SJSA1 (cell line): ENCODE measurements at regions not wholly inside any gene's neighbourhood (a gene's known extent, or its start where the extent isn't known, plus 50 kb on each side); places are given as distances from the start of the nearest gene placed in this dataset.

Experiments used
- DNase-seq, 2 experiments: peaks; one replicate each; pipeline ENCODE4 v3.0.0-alpha.2; 2015 to 2020; ENCODE audit warnings: low spot score in 2 of 2, low read depth in 1 of 2
- H3K27ac ChIP-seq: fragments of 250-450 bp; sonication (Bioruptor Pico); 2 replicates; pipeline ENCODE4 v1.5.1; 2020; ENCODE audit warnings: mild to moderate bottlenecking, moderate library complexity
- H3K27me3 ChIP-seq: fragments of 250-450 bp; sonication (Bioruptor Pico); replicated peaks from 2 replicates; pipeline ENCODE4 v1.5.1; 2020; ENCODE audit warnings: mild to moderate bottlenecking, moderate library complexity
- H3K36me3 ChIP-seq: fragments of 250-450 bp; sonication (Bioruptor Pico); 2 replicates; pipeline ENCODE4 v1.5.1; 2020; ENCODE audit warnings: mild to moderate bottlenecking
- H3K4me1 ChIP-seq: fragments of 250-450 bp; sonication (Bioruptor Pico); replicated peaks from 2 replicates; pipeline ENCODE4 v1.6.1; 2021; ENCODE audit warnings: mild to moderate bottlenecking
- H3K4me3 ChIP-seq: fragments of 250-450 bp; sonication (Bioruptor Pico); 2 replicates; pipeline ENCODE4 v1.5.1; 2020; ENCODE audit warnings: mild to moderate bottlenecking
- H3K9me3 ChIP-seq: fragments of 250-450 bp; sonication (Bioruptor Pico); replicated peaks from 2 replicates; pipeline ENCODE4 v1.5.1; 2020; ENCODE audit warnings: mild to moderate bottlenecking

GRCh38 chrX:97806946-97807345 lies 923.2 kb downstream of the RPA4 start:
- Histone ChIP-seq H3K9me3 (no peaks in the 10 kb centered on the region), H3K4me1 (no peaks in the 10 kb centered on the region), H3K27ac (no peak overlapping the region), H3K4me3 (no peak overlapping the region), H3K27me3 (no peaks in the 10 kb centered on the region), H3K36me3 (no peaks in the 10 kb centered on the region)
- no peak for DNase-seq

- H3K27ac ChIP-seq = no peak overlapping the region
- no peak for DNase-seq
- no peaks in the 10 kb centered on the region for H3K27me3 ChIP-seq
- H3K36me3 ChIP-seq = no peaks in the 10 kb centered on the region
- no peak overlapping the region for H3K4me3 ChIP-seq
- H3K4me1 ChIP-seq = no peaks in the 10 kb centered on the region
- no peaks in the 10 kb centered on the region for H3K9me3 ChIP-seq
These were observed 936.5 kb downstream of the RPA4 start for GRCh38 chrX:97820170-97820569.

- Histone ChIP-seq H3K27me3 (no peaks in the 10 kb centered on the region), H3K4me1 (no peaks in the 10 kb centered on the region)
These were observed 944.8 kb downstream of the RPA4 start for GRCh38 chrX:97828471-97828870.

GRCh38 chrX:97835969-97836368 lies 952.3 kb downstream of the RPA4 start:
- H3K36me3 ChIP-seq = no peaks in the 10 kb centered on the region
- no peak overlapping the region for H3K27ac ChIP-seq
- no peak overlapping the region for H3K4me3 ChIP-seq
- no peak for DNase-seq
- H3K9me3 ChIP-seq = no peaks in the 10 kb centered on the region
- H3K4me1 ChIP-seq = no peaks in the 10 kb centered on the region
- H3K27me3 ChIP-seq = no peaks in the 10 kb centered on the region

More at GRCh38 chrX:97828471-97828870, 944.8 kb downstream of the RPA4 start:
- Histone ChIP-seq H3K9me3 (no peaks in the 10 kb centered on the region), H3K36me3 (no peaks in the 10 kb centered on the region), H3K4me3 (no peak overlapping the region), H3K27ac (no peak overlapping the region)
- no peak for DNase-seq

GRCh38 chrX:97841544-97842179 lies 958.0 kb downstream of the RPA4 start:
- Histone ChIP-seq H3K27me3 (no peaks in the 10 kb centered on the region), H3K4me3 (no peak overlapping the region), H3K4me1 (no peaks in the 10 kb centered on the region), H3K9me3 (no peaks in the 10 kb centered on the region), H3K36me3 (no peaks in the 10 kb centered on the region), H3K27ac (no peak overlapping the region)
- no peak for DNase-seq

- H3K4me1 ChIP-seq = no peaks in the 10 kb centered on the region
- no peak overlapping the region for H3K27ac ChIP-seq
- no peaks in the 10 kb centered on the region for H3K9me3 ChIP-seq
- no peak for DNase-seq
- H3K4me3 ChIP-seq = no peak overlapping the region
- no peaks in the 10 kb centered on the region for H3K36me3 ChIP-seq
- H3K27me3 ChIP-seq = no peaks in the 10 kb centered on the region
These were observed 958.9 kb downstream of the RPA4 start for GRCh38 chrX:97842468-97843199.

- H3K36me3 ChIP-seq = no peaks in the 10 kb centered on the region
- H3K4me1 ChIP-seq = no peaks in the 10 kb centered on the region
- no peak for DNase-seq
- H3K4me3 ChIP-seq = no peak overlapping the region
- no peak overlapping the region for H3K27ac ChIP-seq
- H3K27me3 ChIP-seq = no peaks in the 10 kb centered on the region
- no peaks in the 10 kb centered on the region for H3K9me3 ChIP-seq
These were observed 959.6 kb downstream of the RPA4 start for GRCh38 chrX:97843200-97843811.

- Histone ChIP-seq H3K27me3 (no peaks in the 10 kb centered on the region), H3K36me3 (no peaks in the 10 kb centered on the region), H3K4me3 (no peak overlapping the region), H3K27ac (no peak overlapping the region), H3K4me1 (no peaks in the 10 kb centered on the region), H3K9me3 (no peaks in the 10 kb centered on the region)
- DNase-seq = no peak
These were observed 960.5 kb downstream of the RPA4 start for GRCh38 chrX:97844161-97844560.

- Histone ChIP-seq H3K27ac (no peak overlapping the region), H3K4me1 (no peaks in the 10 kb centered on the region), H3K27me3 (no peaks in the 10 kb centered on the region), H3K36me3 (no peaks in the 10 kb centered on the region), H3K4me3 (no peak overlapping the region), H3K9me3 (no peaks in the 10 kb centered on the region)
- DNase-seq = no peak
These were observed 961.2 kb downstream of the RPA4 start for GRCh38 chrX:97844943-97845342.

GRCh38 chrX:97845451-97845850 lies 961.7 kb downstream of the RPA4 start:
- Histone ChIP-seq H3K9me3 (no peaks in the 10 kb centered on the region), H3K27ac (no peak overlapping the region), H3K4me1 (no peaks in the 10 kb centered on the region), H3K4me3 (no peak overlapping the region), H3K36me3 (no peaks in the 10 kb centered on the region), H3K27me3 (no peaks in the 10 kb centered on the region)
- no peak for DNase-seq

- no peaks in the 10 kb centered on the region for H3K36me3 ChIP-seq
- H3K4me1 ChIP-seq = no peaks in the 10 kb centered on the region
- DNase-seq = no peak
- no peaks in the 10 kb centered on the region for H3K9me3 ChIP-seq
- no peak overlapping the region for H3K27ac ChIP-seq
- H3K4me3 ChIP-seq = no peak overlapping the region
- H3K27me3 ChIP-seq = no peaks in the 10 kb centered on the region
These were observed 962.5 kb downstream of the RPA4 start for GRCh38 chrX:97846228-97846627.

GRCh38 chrX:97846718-97847237 lies 963.1 kb downstream of the RPA4 start:
- Histone ChIP-seq H3K4me1 (no peaks in the 10 kb centered on the region), H3K4me3 (no peak overlapping the region), H3K36me3 (no peaks in the 10 kb centered on the region), H3K9me3 (no peaks in the 10 kb centered on the region), H3K27ac (no peak overlapping the region), H3K27me3 (no peaks in the 10 kb centered on the region)
- no peak for DNase-seq

GRCh38 chrX:97847885-97848679 lies 964.4 kb downstream of the RPA4 start:
- Histone ChIP-seq H3K4me3 (no peak overlapping the region), H3K27ac (no peak overlapping the region), H3K27me3 (no peaks in the 10 kb centered on the region), H3K9me3 (no peaks in the 10 kb centered on the region), H3K36me3 (no peaks in the 10 kb centered on the region), H3K4me1 (no peaks in the 10 kb centered on the region)
- no peak for DNase-seq
